ENCODE measurements at regions not wholly inside any gene's neighbourhood (a gene's known extent, or its start where the extent isn't known, plus 50 kb on each side); places are given as distances from the start of the nearest gene placed in this dataset.

GRCh38 chr4:148800940-148801339, 358.7 kb upstream of the NR3C2 start (continued):
- TF ChIP-seq ZNF8 (CRISPR knock-in tag; IDR thresholded peaks at IDR 0.05) (no peak), CSDC2 (CRISPR knock-in tag; IDR thresholded peaks at IDR 0.05) (no peak), TCF4 (CRISPR knock-in tag; IDR thresholded peaks at IDR 0.05; ENCODE audit: borderline replicate concordance) (no peak), RARB (CRISPR knock-in tag; IDR thresholded peaks at IDR 0.05) (no peak)

GRCh38 chr4:148800336-148800885, 358.2 kb upstream of the NR3C2 start:
- ATAC-seq: no peak
- TF ChIP-seq ZNF565 (CRISPR knock-in tag; conservative IDR thresholded peaks at IDR 0.05; ENCODE audit: low read depth): no peak
- no peak for TF ChIP-seq PPARA (CRISPR knock-in tag; IDR thresholded peaks at IDR 0.05; ENCODE audit: borderline replicate concordance)
- no peak for TF ChIP-seq CREB5 (CRISPR knock-in tag; IDR thresholded peaks at IDR 0.05; ENCODE audit: low read depth)
- TF ChIP-seq GLIS3 (CRISPR knock-in tag; IDR thresholded peaks at IDR 0.05): no peak
- TF ChIP-seq OSR1 (CRISPR knock-in tag; IDR thresholded peaks at IDR 0.05): no peak
- no peak for TF ChIP-seq ISL1 (CRISPR knock-in tag; IDR thresholded peaks at IDR 0.05)
- TF ChIP-seq TCF4 (CRISPR knock-in tag; IDR thresholded peaks at IDR 0.05; ENCODE audit: borderline replicate concordance): no peak
- TF ChIP-seq RARB (CRISPR knock-in tag; IDR thresholded peaks at IDR 0.05): no peak
- TF ChIP-seq ZNF70 (CRISPR knock-in tag; IDR thresholded peaks at IDR 0.05): no peak
- no peak for TF ChIP-seq CSDC2 (CRISPR knock-in tag; IDR thresholded peaks at IDR 0.05)
- no peak for TF ChIP-seq ZFP3 (CRISPR knock-in tag; IDR thresholded peaks at IDR 0.05)
- no peak for TF ChIP-seq SNAI2 (CRISPR knock-in tag; IDR thresholded peaks at IDR 0.05)

- ATAC-seq: no peak
- TF ChIP-seq ZC3H10 (CRISPR knock-in tag; IDR thresholded peaks at IDR 0.05) (no peak), ZFP3 (CRISPR knock-in tag; IDR thresholded peaks at IDR 0.05) (no peak), ZNF8 (CRISPR knock-in tag; IDR thresholded peaks at IDR 0.05) (no peak), PATZ1 (CRISPR knock-in tag; IDR thresholded peaks at IDR 0.05; ENCODE audit: borderline replicate concordance) (no peak)
Observed at GRCh38 chr4:148795156-148795864, 353.1 kb upstream of the NR3C2 start.

GRCh38 chr4:148793221-148793620, 351.0 kb upstream of the NR3C2 start:
- TF ChIP-seq ZNF565 (CRISPR knock-in tag; conservative IDR thresholded peaks at IDR 0.05; ENCODE audit: low read depth) (no peak), ARNTL (CRISPR knock-in tag; IDR thresholded peaks at IDR 0.05; ENCODE audit: borderline replicate concordance, low read depth) (no peak), SNAI2 (CRISPR knock-in tag; IDR thresholded peaks at IDR 0.05) (no peak), PATZ1 (CRISPR knock-in tag; IDR thresholded peaks at IDR 0.05; ENCODE audit: borderline replicate concordance) (no peak)
- no peak for ATAC-seq

- TF ChIP-seq PATZ1 (CRISPR knock-in tag; IDR thresholded peaks at IDR 0.05; ENCODE audit: borderline replicate concordance): no peak
- no peak for ATAC-seq
Observed at GRCh38 chr4:148790691-148791090, 348.5 kb upstream of the NR3C2 start.

- TF ChIP-seq ARNTL (CRISPR knock-in tag; IDR thresholded peaks at IDR 0.05; ENCODE audit: borderline replicate concordance, low read depth): no peak
- no peak for TF ChIP-seq ZFP30 (CRISPR knock-in tag; IDR thresholded peaks at IDR 0.05)
- TF ChIP-seq POU6F1 (CRISPR knock-in tag; IDR thresholded peaks at IDR 0.05; ENCODE audit: borderline replicate concordance, low read depth): no peak
- TF ChIP-seq ZNF565 (CRISPR knock-in tag; conservative IDR thresholded peaks at IDR 0.05; ENCODE audit: low read depth): no peak
- TF ChIP-seq ZFP3 (CRISPR knock-in tag; IDR thresholded peaks at IDR 0.05): no peak
- no peak for TF ChIP-seq GLIS3 (CRISPR knock-in tag; IDR thresholded peaks at IDR 0.05)
- TF ChIP-seq PPARA (CRISPR knock-in tag; IDR thresholded peaks at IDR 0.05; ENCODE audit: borderline replicate concordance): no peak
- ATAC-seq: no peak
Observed at GRCh38 chr4:148790246-148790645, 348.0 kb upstream of the NR3C2 start.
